CD4-positive, alpha-beta T cell treated with Interleukin-2 at 100 ng/mL for 4 hours (primary cell): ENCODE measurements at regions not wholly inside any gene's neighbourhood (a gene's known extent, or its start where the extent isn't known, plus 50 kb on each side); places are given as distances from the start of the nearest gene placed in this dataset.

Experiments
- DNase-seq: peaks from one replicate; pipeline ENCODE4 v3.0.0-alpha.2; 2020; ENCODE audit warnings: low spot score

DNA sequence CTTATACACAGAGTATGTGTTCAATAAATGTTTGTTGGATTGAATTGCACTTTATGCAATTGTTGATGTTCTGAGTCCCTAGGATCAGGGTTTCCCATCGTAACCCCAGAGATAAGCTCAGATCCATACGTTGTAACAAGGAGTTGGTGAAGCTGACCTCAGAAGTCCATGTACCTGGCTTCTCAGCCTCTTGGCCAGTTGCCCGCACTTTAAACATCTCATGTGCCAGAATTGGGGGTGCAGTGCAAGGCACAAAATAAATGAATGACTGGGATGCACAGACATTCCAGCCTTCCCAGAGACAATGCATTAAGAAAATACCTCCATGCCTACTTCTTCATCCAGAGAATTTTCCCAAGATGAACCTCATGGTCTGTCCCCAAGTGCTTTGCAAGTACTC is 142.9 kb upstream of the IL12A start:
- DNase-seq, result no peak

- DNase-seq, result no peak
Observed at GRCh38 chr3:159846255-159846654, 142.4 kb upstream of the IL12A start.

- no peak for DNase-seq
Observed at GRCh38 chr3:159848348-159849118, 140.1 kb upstream of the IL12A start.

GRCh38 chr3:159850481-159850880 is 138.2 kb upstream of the IL12A start:
- DNase-seq, result no peak

DNA sequence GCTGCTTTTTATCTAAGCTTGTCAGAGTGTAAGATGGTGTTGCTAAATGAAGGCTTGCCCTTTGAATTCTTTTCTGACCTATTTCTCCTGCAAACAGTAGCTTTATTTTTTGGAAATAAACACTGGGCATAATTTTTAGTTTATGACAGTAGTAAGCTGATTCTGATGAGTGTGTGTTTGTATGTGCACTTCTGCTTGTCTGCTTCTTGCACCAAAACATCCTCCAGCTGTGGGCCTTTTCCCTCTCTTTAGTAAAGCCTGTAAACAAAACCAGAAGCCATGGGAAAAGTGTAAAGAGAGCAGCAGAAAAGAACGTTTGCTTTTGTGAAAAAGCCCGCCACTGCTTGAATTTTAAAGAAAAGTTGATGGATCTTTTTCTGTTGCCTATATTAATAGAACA is 136.4 kb upstream of the IL12A start:
- no peak for DNase-seq

DNA sequence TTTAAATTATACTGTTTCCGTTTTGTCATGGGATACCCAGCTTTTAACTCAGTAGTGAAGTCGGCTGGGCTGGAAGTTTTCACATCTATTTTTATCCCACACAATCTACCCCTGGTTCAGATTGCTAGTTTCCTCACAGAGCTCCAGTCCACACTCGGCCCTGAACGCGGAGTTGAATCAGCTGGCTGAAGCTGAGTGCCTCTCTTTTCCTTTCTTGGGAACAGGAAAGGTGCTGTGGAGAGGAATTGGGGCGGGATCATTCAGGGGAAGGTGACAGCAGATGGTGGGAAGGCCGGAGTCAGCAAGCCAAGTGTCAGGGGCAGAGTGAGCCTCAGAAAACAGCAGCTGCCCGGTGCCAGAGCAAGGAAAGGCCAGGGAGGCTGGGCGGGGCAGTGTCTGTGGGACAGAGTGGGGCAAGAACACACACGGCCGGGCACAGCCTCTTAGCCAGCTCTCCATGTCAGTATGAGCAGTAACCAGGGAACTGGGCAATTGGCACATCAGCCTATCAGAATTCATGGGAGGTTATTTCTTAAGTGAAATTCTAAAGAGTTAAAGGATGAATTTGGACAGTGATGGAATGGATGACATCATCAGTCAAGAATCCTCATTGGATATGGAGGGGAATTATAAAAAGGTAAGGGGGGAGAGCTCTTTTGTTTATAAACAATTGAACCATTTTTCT is 135.7 kb upstream of the IL12A start:
- no peak for DNase-seq

DNA sequence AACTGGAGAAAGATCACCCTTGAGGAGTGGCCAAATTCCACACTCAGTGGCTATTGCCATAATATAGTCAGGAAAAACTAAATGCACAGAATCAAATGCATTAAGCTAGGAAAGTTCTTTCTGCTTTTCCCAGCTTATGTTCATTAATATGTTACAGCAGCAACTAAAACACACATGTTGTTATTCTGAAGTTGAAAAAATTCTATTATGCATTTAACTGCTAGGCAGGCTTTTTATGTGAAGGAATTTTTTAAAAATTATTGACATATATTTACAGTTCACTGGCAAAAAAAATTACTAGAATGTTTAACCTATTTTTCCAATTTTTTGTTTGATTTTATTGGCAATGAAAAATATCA is 135.2 kb upstream of the IL12A start:
- no peak for DNase-seq

- no peak for DNase-seq
Observed at GRCh38 chr3:159854500-159855124, 134.0 kb upstream of the IL12A start.

GRCh38 chr3:159855599-159856346 is 132.9 kb upstream of the IL12A start:
- DNase-seq, result no peak

- DNase-seq, result no peak
Observed at GRCh38 chr3:159856590-159857104, 132.0 kb upstream of the IL12A start.

DNA sequence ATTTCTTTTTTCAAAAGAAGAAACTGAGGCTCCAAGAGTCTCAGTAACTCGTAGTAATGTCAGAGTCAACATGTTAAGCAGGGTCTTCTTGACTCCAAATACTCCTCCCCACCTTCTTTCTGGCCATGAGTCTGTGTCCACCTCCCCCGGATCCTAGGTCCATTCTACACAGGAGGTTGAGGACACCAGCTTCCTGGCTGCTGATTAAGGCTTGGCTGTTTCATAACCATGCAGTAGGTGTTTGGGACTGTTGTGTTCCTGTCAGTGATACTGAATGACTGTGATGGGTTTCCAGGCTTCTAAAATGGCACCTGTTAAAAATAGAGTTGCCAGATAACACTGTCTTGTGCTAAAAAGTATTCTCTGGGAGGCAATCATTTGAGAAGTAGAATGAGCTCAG is 130.8 kb upstream of the IL12A start:
- DNase-seq, result no peak

DNA sequence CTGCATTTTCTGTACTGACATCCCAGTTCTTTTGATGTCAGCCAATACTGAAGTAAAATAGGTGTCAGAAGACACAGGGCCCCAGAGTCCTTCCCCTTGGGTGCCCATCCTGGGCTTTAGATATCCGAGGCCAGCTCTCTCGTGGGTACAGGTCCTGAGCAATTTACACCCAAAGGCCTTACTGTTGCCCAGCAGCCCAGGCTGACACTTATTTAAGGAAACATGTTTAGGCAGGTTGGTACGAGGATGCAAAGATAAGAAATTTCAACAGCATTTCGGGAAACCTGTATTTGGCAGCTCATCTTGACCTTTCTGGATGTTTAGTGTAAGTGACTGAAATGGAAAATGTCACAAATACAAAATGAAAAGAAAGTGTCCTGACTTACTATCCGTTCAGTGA is 130.0 kb upstream of the IL12A start:
- no peak for DNase-seq

GRCh38 chr3:159859424-159859823 is 129.2 kb upstream of the IL12A start:
- DNase-seq, result no peak

DNA sequence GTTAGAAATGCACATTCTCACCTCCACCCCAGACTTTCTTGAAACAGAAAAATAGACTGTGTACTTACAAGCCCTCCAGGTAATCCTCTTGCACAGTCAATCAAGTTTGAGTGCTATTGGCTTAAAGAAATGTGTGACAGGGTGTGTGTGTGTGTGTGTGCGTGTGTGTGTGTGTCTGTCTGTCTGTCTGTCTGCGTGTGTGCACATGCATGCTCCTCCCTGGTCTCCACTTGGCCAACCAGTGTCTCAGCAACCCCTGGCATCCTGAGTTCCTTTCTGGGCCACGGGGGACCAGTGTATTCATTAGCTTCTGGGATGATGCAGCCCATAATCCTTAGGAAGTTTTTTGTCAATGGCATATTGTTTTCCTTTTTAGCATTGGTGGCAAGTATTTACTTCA is 128.8 kb upstream of the IL12A start:
- DNase-seq, result no peak

GRCh38 chr3:159860269-159861116 is 128.1 kb upstream of the IL12A start:
- no peak for DNase-seq

DNA sequence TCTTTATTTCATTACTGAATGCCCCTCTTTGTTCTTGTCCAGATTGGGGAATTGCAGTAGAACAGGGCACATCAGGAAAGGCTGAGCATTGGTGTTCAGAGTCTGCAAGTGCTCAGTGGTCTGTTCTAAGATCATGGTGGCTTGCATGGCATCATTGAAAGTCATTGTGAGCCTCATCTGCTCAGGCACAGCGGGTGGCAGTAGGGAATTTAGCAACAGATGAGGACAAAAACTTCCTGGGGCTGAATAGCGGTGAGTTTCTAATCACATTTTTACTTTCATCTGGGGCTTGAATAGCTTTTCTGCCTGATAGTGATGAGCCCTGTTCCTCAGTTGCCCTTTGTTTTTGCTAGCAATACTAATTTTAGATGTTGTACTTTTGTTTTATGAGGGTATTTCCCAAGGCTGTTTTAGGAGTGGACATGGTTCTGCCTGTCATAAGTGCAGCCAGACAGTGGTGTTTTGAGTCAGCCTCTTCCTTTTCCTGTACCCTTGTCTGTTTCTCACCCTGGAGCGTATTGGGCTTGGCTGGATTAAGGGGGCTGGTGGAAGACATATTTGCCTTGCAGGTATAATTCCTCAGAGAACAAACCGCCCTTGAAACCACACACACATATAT is 127.2 kb upstream of the IL12A start:
- DNase-seq, result no peak

DNA sequence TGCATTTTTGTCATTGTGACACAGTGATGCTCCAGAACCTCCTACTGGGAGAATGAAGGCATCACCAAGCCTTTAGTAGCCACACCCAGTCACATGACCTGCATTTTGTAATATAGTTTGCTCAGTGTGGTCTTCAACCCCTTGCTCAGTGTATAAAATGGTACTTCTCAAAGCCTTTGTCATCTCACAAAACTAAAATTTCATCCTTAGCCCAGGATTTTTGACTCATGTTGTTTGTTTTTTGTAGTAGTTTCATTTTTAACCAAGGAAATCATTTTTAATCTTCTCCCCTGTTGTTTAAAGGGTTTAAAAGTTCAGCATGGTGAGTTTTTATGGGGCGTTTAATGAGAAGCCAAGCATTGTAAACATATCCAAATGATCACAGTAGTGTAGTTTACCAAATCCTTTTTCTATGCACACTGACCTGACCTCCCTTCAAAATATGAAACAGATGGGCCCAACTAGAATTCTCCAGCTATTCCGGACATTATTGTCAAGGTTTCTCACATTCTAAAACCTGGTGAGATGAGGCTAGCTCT is 123.5 kb upstream of the IL12A start:
- no peak for DNase-seq

GRCh38 chr3:159866201-159866746 is 122.4 kb upstream of the IL12A start:
- DNase-seq, result no peak

DNA sequence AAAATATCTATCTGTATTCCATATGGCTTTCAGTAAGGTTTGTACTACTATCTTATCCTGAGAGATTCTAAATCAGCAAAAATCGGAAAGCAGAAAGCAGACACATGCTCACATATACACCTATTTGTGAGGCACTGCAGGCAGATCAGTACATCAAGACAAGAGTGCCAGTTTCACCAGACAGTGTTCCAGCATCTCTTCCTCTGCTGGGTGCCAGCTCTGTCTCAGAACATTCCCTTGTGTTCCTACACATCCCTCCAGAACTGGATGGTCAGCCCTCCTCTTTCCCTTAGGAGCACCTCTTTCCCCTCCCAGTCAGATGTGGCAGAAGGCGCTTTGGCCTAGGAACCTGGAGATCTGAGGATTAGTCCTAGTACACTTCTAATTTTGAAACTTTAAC is 121.3 kb upstream of the IL12A start:
- DNase-seq, result no peak

DNA sequence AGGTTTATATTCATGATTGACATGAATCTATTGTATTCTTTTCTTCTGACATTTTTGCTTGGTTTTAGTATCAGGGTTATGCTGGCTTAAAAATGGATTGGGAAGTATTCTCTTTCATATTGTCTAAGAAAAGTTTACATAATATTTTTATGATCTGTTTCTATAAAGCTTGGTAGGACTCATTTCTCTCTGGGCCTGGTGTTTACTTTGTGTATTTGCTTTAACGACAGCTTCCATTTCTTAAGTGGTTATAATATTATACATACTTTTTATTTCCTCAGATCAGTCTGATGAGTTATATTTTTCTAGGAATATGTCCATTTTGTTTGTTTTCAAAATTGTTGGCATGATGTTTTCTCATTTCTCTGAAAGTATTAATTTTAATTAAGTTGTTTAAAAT is 117.9 kb upstream of the IL12A start:
- DNase-seq, result no peak
